NCI-H69 (cell line): ENCODE measurements at regions not wholly inside any gene's neighbourhood (a gene's known extent, or its start where the extent isn't known, plus 50 kb on each side); places are given as distances from the start of the nearest gene placed in this dataset.

Experiments used
- DNase-seq: peaks from one replicate; lab custom pipeline; 2025; lab: John Stamatoyannopoulos, UW

DNA sequence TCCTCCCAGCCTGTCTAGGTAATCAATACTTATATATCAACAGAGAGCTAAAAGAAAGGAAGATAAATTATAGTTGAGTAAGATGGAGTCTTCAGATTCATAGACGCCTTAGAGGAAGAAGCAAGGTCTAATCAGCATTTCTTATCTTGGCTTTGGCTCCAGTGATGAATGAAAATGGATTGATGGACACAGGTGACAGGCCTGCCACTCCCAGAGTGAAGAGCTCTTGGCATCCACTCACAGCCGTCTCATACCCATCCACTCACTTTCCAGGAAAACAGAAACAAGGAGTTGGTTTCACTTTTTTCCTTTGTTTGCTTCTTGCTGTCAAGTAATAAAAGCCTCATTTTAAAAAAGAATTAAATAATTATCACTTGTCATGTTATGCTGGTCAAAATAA, 168.2 kb downstream of the MFSD1 start:
- no peak for DNase-seq

DNA sequence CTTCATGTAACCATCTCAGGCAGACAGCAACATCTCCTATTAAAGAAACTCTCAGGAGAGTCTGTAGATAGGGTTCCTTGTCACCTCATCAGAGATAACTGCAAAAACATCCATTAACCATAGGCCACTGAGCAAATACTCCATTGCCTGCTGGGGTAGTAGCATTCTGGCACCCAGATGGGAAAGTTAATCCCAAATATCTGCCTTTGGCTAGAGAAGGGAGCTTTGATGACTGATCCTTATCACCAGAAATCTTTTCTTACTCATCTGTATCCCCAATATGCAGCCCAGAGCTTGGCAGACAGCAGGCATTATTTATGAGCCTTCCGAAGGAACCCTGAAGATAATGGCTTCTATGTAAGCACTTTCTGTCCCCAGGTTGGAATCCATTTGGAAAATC, 173.1 kb downstream of the MFSD1 start:
- DNase-seq = no peak

DNA sequence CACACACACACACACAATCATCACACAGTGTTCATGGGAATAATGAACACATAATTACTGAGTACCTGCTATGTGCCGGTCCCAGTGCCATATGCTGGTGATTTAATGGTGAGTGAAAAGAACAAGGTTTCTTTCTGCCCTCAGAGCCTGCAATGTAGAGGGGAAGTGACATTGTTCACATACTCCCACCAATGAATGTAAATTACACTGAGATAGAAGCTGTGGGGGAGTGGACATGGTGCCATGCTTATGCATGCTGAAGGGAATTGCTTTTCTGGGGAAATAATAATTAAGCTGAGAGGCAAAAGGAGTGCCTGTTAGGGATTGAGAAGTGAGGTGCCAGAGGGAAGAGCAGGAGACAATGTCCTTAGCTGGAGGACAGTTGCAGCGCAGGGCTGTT, 175.1 kb downstream of the MFSD1 start:
- peak; percentile 83 for DNase-seq

DNA sequence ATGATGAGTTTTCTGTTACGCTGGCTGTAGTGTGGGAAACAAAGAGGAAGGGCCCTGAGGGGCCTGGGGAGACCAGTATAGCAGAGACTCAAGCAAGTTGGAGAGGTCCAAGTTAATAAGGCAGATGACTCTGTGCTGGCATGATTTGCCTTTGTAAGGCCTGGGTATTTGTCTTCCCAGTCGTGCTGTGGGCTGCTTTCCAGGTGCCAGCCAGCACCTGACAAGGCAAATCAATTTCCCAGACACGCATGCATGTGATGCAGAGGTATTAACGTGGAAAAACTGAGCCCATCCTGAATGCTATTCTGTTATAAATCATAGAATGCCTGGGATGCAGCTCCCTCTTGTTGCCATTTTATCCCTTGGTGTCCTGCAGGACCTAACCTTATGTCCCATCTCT, 175.6 kb downstream of the MFSD1 start:
- peak; percentile 67 for DNase-seq

DNA sequence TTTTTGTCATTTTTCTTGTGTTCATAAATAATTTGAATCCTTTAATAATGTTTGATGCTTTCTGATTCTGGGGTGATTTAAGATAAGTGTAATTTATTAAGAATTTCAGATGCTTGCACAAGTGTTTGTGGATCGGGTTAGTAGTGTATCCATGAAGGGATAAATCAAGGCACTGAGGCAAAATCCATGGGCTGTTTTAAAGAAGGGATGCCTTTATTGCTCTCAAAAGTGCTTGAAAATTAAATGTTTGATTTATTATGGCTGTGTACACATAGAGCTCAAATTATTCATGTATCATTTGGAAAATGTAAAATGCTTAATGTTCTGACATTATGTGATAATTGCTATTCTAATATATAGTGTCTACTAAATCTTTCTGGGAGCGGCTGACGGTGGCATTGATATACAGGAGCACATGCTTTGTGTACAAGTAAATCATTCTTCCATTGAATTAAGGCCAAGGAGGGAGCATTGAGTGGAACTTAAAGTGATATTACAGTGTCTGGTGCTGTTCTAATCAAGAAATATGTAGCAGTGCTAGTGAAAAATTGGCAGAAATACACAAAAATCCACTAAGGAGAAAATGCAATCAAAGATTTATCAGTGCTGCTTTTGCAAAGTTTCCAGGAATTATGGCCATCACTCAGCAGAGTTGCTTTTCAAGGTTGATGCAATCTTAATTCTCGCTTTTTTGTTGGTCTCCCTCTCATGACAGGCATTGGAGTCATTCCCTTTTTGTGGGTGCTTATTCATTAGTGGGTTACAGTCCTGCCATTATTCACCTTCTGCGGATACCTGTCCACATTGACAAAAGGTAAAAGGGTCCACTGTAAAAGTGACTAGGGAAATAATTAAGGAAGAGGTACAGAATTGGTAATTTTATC, 181.6 kb downstream of the MFSD1 start:
- DNase-seq = peak; percentile 70

DNA sequence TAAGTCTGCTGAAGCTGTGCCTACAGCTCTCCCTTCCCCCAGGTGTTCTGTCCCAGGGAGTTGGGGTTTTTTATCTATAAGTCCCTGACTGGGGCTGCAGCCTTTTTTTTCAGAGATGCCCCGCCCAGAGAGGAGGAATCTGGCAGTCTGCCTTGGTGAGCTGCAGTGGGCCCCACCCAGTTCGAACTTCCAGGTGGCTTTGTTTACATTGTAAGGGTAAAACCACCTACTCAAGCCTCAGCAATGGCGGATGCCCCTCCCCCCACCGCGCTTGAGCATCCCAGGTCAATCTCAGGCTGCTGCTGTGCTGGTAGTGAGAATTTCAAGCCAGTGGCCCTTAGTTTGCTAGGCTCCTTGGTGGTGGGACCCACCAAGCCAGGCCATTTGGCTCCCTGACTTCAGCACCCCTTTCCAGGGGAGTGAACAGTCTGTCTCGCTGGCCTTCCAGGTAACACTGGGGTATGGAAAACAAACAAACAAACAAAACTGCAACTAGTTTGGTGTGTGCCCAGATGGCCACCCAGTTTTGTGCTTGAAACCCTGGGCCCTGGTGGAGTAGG, 189.4 kb downstream of the MFSD1 start:
- peak; percentile 93 for DNase-seq

DNA sequence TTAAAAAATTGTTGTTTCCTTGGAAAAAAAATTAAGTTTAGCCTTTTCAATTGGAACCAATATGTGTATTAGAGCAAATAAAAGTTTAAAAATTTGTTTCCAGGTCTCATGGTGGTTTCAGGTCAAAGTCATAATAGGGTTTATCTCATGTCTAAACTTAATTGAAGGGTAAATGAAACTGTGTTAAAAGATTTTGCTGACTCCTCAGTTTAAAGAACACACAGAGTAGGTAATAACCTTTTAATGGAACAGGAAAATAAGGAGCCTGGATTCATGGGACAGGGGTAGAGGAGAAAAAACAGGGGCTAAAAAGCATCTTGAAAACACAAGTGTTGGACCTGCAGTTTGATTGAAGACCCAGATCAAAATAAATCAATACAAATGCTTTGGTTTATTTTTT, 190.6 kb downstream of the MFSD1 start:
- no peak for DNase-seq

DNA sequence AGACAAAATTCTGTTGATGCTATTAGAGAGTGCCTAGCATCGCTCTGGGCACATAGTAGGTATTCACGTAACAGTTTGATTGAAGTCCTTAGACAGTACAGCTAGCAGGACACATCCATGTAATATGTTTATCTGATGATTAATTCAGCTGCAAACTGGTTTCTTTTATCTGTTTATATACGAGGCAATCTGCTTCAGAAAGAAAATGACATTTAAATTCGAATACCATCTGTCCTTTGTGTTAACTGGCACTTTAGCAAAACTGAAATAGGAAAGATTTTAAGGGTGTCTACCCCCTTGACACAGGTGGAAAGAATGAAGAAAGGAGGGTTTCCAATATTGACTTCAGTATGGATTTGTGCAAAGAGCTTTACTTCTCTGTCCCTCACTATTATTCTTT, 192.5 kb downstream of the MFSD1 start:
- no peak for DNase-seq

DNA sequence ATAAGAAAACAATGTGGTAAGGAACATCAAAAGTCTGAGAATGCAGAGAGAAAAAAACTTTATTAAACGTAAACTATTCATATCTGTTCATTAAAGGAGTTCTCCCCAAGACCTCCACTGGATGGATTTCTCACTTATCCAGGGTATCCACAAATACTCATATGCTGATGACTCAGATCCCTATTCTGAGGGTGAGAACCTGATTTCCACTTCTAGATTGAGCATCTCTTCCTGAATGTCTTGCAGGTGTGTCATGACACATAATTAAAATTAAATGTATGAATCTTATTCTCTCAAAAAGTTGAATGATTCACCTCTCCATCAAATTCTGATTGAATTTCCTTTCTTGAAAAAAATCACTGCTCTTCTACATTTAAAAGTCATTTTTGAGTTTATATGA, 199.9 kb downstream of the MFSD1 start:
- DNase-seq = no peak

DNA sequence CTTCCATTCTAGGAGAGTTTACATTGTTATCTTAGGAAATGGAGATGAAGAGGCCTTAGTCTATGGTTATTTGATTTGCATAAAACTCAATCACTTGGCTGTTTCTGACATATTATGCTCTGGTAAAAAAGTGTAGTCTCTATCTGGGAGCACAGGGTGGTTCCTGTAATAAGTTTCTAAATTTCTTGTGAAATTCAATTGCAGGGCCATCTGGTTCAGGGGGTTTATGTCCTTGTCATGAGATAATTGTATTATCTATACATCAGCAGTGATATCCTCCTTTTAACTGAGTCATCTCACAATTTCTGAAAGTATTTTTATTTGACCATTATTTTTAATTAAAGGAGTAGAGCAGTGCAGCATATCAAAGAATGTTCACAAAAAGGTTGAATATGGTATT, 203.3 kb downstream of the MFSD1 start:
- no peak for DNase-seq

DNA sequence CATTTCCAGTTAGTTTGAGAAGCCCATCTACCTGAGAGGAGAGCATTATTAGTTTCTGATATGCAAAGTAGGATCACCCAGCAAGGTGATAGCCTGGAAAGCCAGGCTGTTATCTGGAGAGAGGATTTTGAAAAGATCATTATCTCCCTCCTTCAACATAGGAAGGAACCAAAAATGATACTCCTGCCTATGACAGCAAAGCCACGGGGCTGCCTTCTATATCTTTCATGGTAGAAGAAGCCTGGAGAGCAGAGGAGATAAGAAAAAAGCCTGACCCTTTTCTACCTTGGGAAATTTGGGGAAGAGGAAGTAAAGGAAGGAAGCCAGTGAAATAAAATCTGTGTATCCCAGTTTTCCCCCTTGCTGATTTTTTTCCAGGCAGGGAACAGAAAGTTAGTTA, 205.5 kb downstream of the MFSD1 start:
- DNase-seq = no peak

DNA sequence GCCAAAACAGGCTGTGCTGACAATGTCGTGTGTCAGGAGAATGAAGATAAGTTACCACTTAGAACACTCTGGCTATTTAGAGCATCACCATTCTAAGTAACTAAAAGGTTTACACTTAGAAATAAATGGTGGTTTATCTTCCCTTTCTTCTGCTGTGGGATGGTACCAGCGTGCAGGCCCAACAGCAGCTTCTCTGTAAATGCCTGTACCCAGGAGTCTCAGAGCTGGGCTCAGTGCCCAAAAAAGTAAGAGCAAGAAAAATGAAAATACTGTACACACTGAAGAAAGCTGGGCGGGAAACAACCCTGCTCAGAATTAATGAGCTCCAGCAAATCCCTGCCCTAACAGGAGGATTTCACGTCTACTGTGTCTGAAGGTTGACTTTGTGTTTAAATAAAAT, 206.5 kb downstream of the MFSD1 start:
- DNase-seq = no peak

DNA sequence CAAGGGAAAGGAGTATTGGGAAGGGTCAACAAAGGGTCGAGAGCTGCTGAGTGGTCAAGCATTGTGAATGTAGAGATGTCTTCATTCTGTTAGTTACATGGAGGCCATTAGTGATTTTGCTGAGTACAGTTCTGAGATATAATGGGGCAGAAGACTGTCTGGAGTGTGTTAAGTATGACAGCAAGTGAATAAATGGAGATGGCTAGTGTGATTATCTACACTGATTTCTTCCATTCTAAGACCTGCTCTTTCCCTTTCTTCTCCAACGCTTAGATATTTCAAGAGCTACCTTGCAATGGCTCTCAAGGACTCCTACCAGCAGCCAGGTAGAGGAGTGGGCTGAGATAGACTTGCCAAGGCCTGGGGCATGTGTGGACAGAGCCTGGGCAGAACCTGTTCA, 216.5 kb downstream of the MFSD1 start:
- DNase-seq = no peak

DNA sequence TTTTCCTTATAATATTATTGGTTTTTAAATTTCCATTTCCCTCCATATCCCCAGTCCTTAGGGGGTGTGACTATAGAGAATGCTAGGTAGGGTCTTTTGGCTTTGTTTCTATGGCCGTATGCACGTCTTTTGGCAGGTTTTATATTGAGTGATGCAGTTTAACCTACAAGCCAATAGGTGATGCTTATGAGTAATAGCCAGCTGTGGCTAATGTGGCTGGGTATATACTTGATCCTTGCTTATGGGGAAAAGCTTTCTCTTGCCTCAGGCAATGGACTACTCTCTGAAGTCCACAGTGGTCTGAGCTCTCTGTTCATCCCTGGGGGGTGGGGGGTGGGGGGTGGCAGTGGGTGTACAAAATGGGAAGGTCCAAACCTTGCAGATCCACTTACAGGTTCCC, 223.9 kb downstream of the MFSD1 start:
- no peak for DNase-seq

DNA sequence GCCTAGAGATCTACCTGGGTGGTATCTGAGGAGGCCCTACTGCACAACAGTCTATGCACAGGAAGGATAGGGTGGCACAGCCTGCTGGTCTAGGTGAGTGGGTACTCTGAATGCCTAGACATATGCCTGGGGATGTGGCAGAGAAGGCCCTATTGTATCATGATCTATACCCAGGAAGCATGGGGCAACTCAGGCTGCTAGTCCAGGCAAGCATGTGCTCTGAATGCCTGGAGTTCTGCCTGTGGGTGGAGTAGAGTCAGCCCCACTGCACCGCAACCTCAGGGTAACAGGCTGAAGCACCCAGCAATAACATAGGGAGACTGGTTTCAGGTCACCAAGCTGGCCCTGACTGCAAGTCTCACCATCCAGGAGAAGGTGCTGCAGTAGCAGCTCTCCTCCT, 224.7 kb downstream of the MFSD1 start:
- DNase-seq = no peak

DNA sequence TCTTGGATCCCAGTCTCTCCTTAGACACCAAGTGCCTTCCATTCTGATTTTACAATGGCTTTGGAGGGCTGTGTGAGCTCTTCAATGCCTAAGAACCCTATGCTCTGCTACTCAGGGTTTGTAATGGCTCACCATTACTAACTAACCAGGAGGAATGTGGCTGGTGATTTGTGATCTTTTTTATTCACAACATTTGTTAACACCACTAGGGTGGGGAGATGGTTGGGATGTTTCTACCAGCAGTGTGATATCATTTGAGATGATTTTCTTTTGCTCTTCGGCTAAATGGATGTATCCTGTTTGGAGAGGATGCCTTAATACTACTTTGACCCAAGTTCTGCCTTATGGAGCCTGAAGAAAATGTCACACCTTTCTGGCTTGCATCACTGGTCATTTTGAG, 226.9 kb downstream of the MFSD1 start:
- no peak for DNase-seq

DNA sequence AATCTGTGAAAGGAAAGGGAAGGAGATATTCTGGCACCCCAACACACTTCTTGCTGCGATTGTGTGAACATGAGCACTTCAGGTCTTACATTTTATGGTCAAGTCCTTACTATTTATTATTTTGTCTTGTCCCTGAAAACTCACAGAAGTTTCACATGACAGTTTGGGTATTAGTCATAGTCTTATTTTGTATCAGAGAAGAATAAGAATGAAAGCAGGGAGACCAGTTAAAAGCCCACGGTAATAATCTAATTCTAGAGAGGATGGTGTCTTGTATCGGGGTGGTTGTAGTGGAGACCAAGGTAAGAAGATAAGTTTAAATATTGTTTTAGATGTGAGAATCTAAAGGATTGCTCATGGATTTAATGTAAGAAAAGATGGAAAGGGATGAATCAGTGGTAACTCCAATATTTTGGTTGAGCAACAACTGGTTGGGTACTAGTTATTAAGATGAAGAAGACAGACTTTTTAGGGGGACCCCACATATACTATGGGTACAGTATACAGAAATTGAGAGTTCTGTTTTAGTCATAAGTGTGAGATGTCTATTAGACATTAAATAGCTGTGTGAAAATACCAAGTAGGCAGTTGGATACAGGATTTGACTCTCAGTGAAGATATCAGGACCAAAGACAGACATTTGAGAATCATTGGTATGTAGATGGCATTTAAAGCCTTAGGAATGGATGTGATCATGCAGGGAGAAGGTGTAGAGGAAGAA, 227.6 kb downstream of the MFSD1 start:
- no peak for DNase-seq

DNA sequence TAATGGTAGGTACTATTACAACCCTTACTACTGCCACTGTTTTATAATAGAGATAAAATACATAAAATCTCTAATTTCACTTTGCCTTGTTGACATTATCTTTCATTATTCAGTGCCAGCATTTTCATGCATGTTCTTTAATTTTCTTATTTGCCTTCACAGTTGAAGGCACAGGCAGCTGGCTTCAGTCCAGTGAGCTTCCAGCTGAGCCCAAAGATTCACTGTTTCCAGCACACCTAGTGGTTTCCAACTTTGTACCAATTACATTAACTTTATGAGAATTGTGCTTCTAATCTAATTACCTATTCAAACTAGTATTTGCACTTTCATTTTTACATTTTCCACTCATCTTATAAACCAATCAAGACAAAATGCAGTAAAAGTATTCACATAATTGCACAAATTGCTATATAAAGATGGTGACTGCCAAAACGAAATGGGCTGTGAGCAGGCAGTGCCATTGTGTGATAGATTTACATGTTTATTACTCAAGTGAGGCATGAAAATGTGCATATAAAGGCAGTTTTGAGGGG, 228.3 kb downstream of the MFSD1 start:
- peak; percentile 87 for DNase-seq

DNA sequence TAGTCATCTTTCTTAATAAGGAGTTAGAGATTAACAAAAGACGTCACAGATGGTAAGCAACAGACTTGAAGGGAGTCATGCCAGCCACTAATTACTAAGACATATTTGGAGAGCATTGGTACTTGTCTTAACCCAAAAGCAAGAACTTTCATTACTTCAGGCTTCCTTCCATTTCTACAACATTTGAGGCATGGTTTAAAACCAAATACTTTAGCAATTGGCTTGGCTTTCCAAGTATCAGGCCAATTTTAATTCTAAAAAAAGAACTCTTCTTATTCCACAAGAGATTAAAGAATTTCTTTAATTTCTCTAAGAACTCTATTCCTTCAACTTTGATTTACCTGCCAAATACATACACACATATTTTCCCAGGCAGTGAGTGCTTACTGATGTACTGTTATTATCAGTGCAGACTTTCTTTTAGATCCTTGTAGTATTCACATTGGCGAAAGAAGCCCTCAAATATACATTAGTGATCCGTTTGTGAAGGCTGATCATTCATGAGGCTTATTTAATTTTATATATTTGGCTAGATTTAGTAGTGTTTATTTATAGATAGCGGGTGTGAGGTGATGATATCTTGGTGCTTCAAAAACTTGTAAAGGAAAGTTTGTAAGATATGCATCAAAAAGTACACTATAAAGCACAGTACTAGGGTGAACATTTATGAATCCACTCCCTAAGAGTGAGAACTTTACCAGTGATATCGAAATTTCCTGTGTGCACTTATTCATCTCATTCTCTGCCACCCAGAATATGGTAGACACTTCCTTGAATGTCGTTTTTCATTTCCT, 229.2 kb downstream of the MFSD1 start:
- DNase-seq = peak; percentile 47

DNA sequence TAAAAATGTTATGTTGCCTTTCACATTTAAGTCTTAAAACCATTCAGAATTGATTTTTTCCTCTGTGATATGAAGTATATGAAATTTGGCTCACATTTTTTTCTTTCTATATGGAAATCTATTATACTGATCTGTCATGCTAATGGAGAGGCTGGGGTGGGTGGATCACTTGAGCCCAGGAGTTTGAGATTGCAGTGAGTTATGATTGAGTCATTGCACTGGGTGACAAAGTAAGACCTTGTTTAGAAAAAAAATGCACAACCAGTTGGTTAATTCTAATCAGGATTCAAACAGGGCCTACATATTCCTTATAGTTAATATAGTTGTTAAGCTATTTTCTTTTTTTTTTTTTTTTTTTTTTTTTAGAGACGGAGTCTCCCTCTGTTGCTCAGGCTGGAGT, 230.5 kb downstream of the MFSD1 start:
- DNase-seq = no peak

DNA sequence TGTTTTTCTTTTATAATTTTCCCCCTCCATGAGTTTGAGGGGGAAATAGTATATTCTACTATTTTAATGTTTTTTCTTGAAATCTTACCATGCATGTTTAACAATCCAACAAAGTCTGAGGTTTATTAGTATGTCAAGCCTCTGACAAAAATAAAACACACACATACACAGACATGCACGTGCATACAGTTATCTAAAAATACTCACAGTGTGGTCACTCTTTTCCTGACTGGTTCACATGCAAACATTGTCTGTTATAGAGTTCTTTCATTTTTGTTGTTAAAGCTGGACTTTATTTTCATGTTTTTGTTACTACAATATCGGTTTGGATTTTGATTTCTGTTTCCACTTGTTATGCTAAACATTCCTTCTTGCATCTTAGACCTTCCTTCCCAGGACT, 236.6 kb downstream of the MFSD1 start:
- no peak for DNase-seq

DNA sequence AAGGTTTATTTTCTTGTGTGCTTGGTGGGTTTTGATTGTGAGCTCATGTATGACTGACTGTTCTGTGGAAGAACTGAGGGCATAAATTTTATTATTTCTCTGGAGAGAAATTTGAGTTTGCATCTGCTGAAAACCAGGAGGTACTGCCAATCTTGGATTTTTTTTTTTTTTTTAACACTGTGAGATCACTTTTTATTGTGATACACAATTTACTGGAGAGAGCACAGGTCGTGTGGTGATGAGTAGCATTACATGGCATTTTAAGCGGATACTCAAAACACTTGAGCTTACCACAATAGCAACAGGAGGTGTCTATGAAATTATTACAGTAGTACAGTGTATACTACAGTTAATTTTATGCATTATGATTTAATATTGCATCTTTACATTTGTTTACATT, 237.4 kb downstream of the MFSD1 start:
- no peak for DNase-seq
